Stimulated activated memory B cell treated with anti-CD40 and anti-IgM and Interleukin-4, amounts not matched to agents 10 μg/mL and 1 μg/mL and 100 μg/mL, for 72 hours (primary cell): ENCODE measurements at regions not wholly inside any gene's neighbourhood (a gene's known extent, or its start where the extent isn't known, plus 50 kb on each side); places are given as distances from the start of the nearest gene placed in this dataset.

Source experiments
- ATAC-seq: fragments of 150-1000 bp; cut with Tn5 transposase; 2 replicates; pipeline ENCODE4 v1.10.0; 2021
- H3K27ac Mint-ChIP-seq: one replicate; pipeline ENCODE4 v1.8.0; 2022; ENCODE audit warnings: mild to moderate bottlenecking, mixed read lengths
- H3K27me3 Mint-ChIP-seq: one replicate; pipeline ENCODE4 v1.8.0; 2022; ENCODE audit warnings: mixed read lengths
- H3K36me3 Mint-ChIP-seq: one replicate; pipeline ENCODE4 v1.8.0; 2022; ENCODE audit warnings: mixed read lengths
- H3K4me1 Mint-ChIP-seq: one replicate; pipeline ENCODE4 v1.8.0; 2022; ENCODE audit warnings: mixed read lengths
- H3K4me3 Mint-ChIP-seq: one replicate; pipeline ENCODE4 v1.8.0; 2022; ENCODE audit warnings: mild to moderate bottlenecking, moderate library complexity, mixed read lengths
- H3K9me3 Mint-ChIP-seq: one replicate; pipeline ENCODE4 v1.8.0; 2022; ENCODE audit warnings: mixed read lengths

GRCh38 chr11:131074573-131074972 lies 158.3 kb upstream of the SNX19 start:
- Mint-ChIP-seq H3K27ac (no peak overlapping the region), H3K27me3 (no peaks in the 10 kb centered on the region)
- ATAC-seq: no peak

GRCh38 chr11:131077340-131077739 lies 161.1 kb upstream of the SNX19 start:
- no peaks in the 10 kb centered on the region for H3K36me3 Mint-ChIP-seq
- no peaks in the 10 kb centered on the region for H3K27me3 Mint-ChIP-seq
- H3K4me1 Mint-ChIP-seq: no peaks in the 10 kb centered on the region
- H3K9me3 Mint-ChIP-seq: peaks cover 3% of the 10 kb centered on the region
- no peak for ATAC-seq
- H3K4me3 Mint-ChIP-seq: no peak overlapping the region
- H3K27ac Mint-ChIP-seq: no peak overlapping the region

More at GRCh38 chr11:131074573-131074972, 158.3 kb upstream of the SNX19 start:
- no peak overlapping the region for H3K4me3 Mint-ChIP-seq
- no peaks in the 10 kb centered on the region for H3K4me1 Mint-ChIP-seq
- H3K36me3 Mint-ChIP-seq: no peaks in the 10 kb centered on the region
- no peaks in the 10 kb centered on the region for H3K9me3 Mint-ChIP-seq

- H3K9me3 Mint-ChIP-seq: peaks cover 3% of the 10 kb centered on the region
- H3K27me3 Mint-ChIP-seq: no peaks in the 10 kb centered on the region
- no peak overlapping the region for H3K4me3 Mint-ChIP-seq
- no peak for ATAC-seq
- H3K27ac Mint-ChIP-seq: no peak overlapping the region
- no peaks in the 10 kb centered on the region for H3K4me1 Mint-ChIP-seq
- no peaks in the 10 kb centered on the region for H3K36me3 Mint-ChIP-seq
Observed at GRCh38 chr11:131079036-131079435, 162.8 kb upstream of the SNX19 start.

GRCh38 chr11:131089727-131090245 lies 173.5 kb upstream of the SNX19 start:
- Mint-ChIP-seq H3K27ac (no peak overlapping the region), H3K4me3 (no peak overlapping the region), H3K27me3 (no peaks in the 10 kb centered on the region), H3K4me1 (no peaks in the 10 kb centered on the region), H3K36me3 (no peaks in the 10 kb centered on the region), H3K9me3 (peaks cover 14% of the 10 kb centered on the region)
- ATAC-seq: no peak

GRCh38 chr11:131092469-131092868 lies 176.2 kb upstream of the SNX19 start:
- no peak overlapping the region for H3K27ac Mint-ChIP-seq
- no peak for ATAC-seq
- no peak overlapping the region for H3K4me3 Mint-ChIP-seq
- no peaks in the 10 kb centered on the region for H3K4me1 Mint-ChIP-seq
- no peaks in the 10 kb centered on the region for H3K36me3 Mint-ChIP-seq
- no peaks in the 10 kb centered on the region for H3K27me3 Mint-ChIP-seq
- H3K9me3 Mint-ChIP-seq: peaks cover 5% of the 10 kb centered on the region

- H3K27me3 Mint-ChIP-seq: no peaks in the 10 kb centered on the region
- H3K9me3 Mint-ChIP-seq: peaks cover 5% of the 10 kb centered on the region
- no peak overlapping the region for H3K4me3 Mint-ChIP-seq
- H3K4me1 Mint-ChIP-seq: no peaks in the 10 kb centered on the region
- no peak overlapping the region for H3K27ac Mint-ChIP-seq
- no peaks in the 10 kb centered on the region for H3K36me3 Mint-ChIP-seq
- no peak for ATAC-seq
Observed at GRCh38 chr11:131094827-131095226, 178.5 kb upstream of the SNX19 start.

GRCh38 chr11:131095511-131096185 lies 179.4 kb upstream of the SNX19 start:
- Mint-ChIP-seq H3K27ac (no peak overlapping the region), H3K27me3 (no peaks in the 10 kb centered on the region), H3K9me3 (peaks cover 5% of the 10 kb centered on the region), H3K36me3 (no peaks in the 10 kb centered on the region), H3K4me1 (no peaks in the 10 kb centered on the region), H3K4me3 (no peak overlapping the region)
- no peak for ATAC-seq

GRCh38 chr11:131099013-131099412 lies 182.7 kb upstream of the SNX19 start:
- H3K4me3 Mint-ChIP-seq: no peak overlapping the region
- H3K27me3 Mint-ChIP-seq: no peaks in the 10 kb centered on the region
- no peaks in the 10 kb centered on the region for H3K4me1 Mint-ChIP-seq
- no peak for ATAC-seq
- peaks cover 5% of the 10 kb centered on the region for H3K9me3 Mint-ChIP-seq
- no peaks in the 10 kb centered on the region for H3K36me3 Mint-ChIP-seq
- no peak overlapping the region for H3K27ac Mint-ChIP-seq

GRCh38 chr11:131099746-131100145 lies 183.5 kb upstream of the SNX19 start:
- Mint-ChIP-seq H3K4me3 (no peak overlapping the region), H3K36me3 (no peaks in the 10 kb centered on the region), H3K27me3 (no peaks in the 10 kb centered on the region)

GRCh38 chr11:131108760-131109159 lies 192.5 kb upstream of the SNX19 start:
- Mint-ChIP-seq H3K4me3 (no peak overlapping the region), H3K27ac (no peak overlapping the region), H3K9me3 (peaks cover 8% of the 10 kb centered on the region), H3K36me3 (no peaks in the 10 kb centered on the region), H3K27me3 (no peaks in the 10 kb centered on the region), H3K4me1 (no peaks in the 10 kb centered on the region)
- no peak for ATAC-seq

More at GRCh38 chr11:131099746-131100145, 183.5 kb upstream of the SNX19 start:
- Mint-ChIP-seq H3K4me1 (no peaks in the 10 kb centered on the region), H3K9me3 (peaks cover 3% of the 10 kb centered on the region), H3K27ac (no peak overlapping the region)
- no peak for ATAC-seq

- Mint-ChIP-seq H3K27ac (no peak overlapping the region), H3K9me3 (peaks cover 8% of the 10 kb centered on the region), H3K27me3 (no peaks in the 10 kb centered on the region), H3K4me3 (no peak overlapping the region), H3K4me1 (no peaks in the 10 kb centered on the region), H3K36me3 (no peaks in the 10 kb centered on the region)
- no peak for ATAC-seq
Observed at GRCh38 chr11:131109257-131109656, 193.0 kb upstream of the SNX19 start.

GRCh38 chr11:131109790-131110189 lies 193.5 kb upstream of the SNX19 start:
- Mint-ChIP-seq H3K27me3 (no peaks in the 10 kb centered on the region), H3K36me3 (no peaks in the 10 kb centered on the region), H3K4me3 (no peak overlapping the region), H3K27ac (no peak overlapping the region), H3K4me1 (no peaks in the 10 kb centered on the region), H3K9me3 (peaks cover 8% of the 10 kb centered on the region)
- ATAC-seq: no peak

- H3K27me3 Mint-ChIP-seq: no peaks in the 10 kb centered on the region
- no peaks in the 10 kb centered on the region for H3K4me1 Mint-ChIP-seq
- no peak overlapping the region for H3K4me3 Mint-ChIP-seq
- no peak for ATAC-seq
- H3K27ac Mint-ChIP-seq: no peak overlapping the region
- H3K36me3 Mint-ChIP-seq: no peaks in the 10 kb centered on the region
- H3K9me3 Mint-ChIP-seq: peaks cover 3% of the 10 kb centered on the region
Observed at GRCh38 chr11:131111775-131112174, 195.5 kb upstream of the SNX19 start.

GRCh38 chr11:131118247-131118646 lies 202.0 kb upstream of the SNX19 start:
- Mint-ChIP-seq H3K27ac (no peak overlapping the region), H3K27me3 (no peaks in the 10 kb centered on the region), H3K9me3 (no peaks in the 10 kb centered on the region), H3K4me1 (no peaks in the 10 kb centered on the region), H3K4me3 (no peak overlapping the region), H3K36me3 (no peaks in the 10 kb centered on the region)
- ATAC-seq: no peak

- H3K36me3 Mint-ChIP-seq: no peaks in the 10 kb centered on the region
- H3K9me3 Mint-ChIP-seq: peaks cover 13% of the 10 kb centered on the region
Observed at GRCh38 chr11:131121426-131122333, 205.4 kb upstream of the SNX19 start.

More at GRCh38 chr11:131121426-131122333, 205.4 kb upstream of the SNX19 start:
- H3K4me1 Mint-ChIP-seq: no peaks in the 10 kb centered on the region
- no peak for ATAC-seq
- no peak overlapping the region for H3K27ac Mint-ChIP-seq
- no peak overlapping the region for H3K4me3 Mint-ChIP-seq
- H3K27me3 Mint-ChIP-seq: no peaks in the 10 kb centered on the region
